GM12878 (cell line): ENCODE measurements at regions not wholly inside any gene's neighbourhood (a gene's known extent, or its start where the extent isn't known, plus 50 kb on each side); places are given as distances from the start of the nearest gene placed in this dataset.

Experiments used
- CTCF ChIP-seq, 3 experiments: IDR thresholded peaks in 2 of 3; conservative IDR thresholded peaks in 1 of 3; 2 replicates each; pipeline ENCODE4 v1.5.1; 2011; ENCODE audit warnings: low read depth in 3 of 3, low read length in 3 of 3, mild to moderate bottlenecking in 3 of 3, control low read depth in 2 of 3, moderate library complexity in 2 of 3, inconsistent platforms in 1 of 3, mixed read lengths in 1 of 3; ENCODE audit not compliant: control insufficient read depth in 2 of 3, insufficient read depth in 1 of 3; ENCODE audit errors: extremely low read depth in 1 of 3
- EZH2 ChIP-seq: IDR thresholded peaks from 2 replicates; pipeline ENCODE4 v1.6.1; 2012; ENCODE audit warnings: low read depth, mild to moderate bottlenecking, control low read depth, inconsistent platforms, low read length, borderline replicate concordance; ENCODE audit not compliant: control insufficient read depth
- POLR2A ChIP-seq: IDR thresholded peaks from 2 replicates; pipeline ENCODE4 v1.6.1; 2011; ENCODE audit warnings: low read depth, mild to moderate bottlenecking, low read length
- POLR2AphosphoS2 ChIP-seq: IDR thresholded peaks from 2 replicates; pipeline ENCODE4 v1.6.1; 2011; ENCODE audit warnings: low read depth, mild to moderate bottlenecking, low read length, improper control_type of control experiment, moderate library complexity
- PRDM15 ChIP-seq: fragments of 450-650 bp; formaldehyde crosslinking; IDR thresholded peaks from 2 replicates; pipeline ENCODE4 v1.4.0; 2020; ENCODE audit warnings: mild to moderate bottlenecking, moderate library complexity
- YY1 ChIP-seq: IDR thresholded peaks from 2 replicates; pipeline ENCODE4 v1.6.1; 2011; ENCODE audit warnings: low read depth, mild to moderate bottlenecking, low read length
- ZNF274 ChIP-seq: IDR thresholded peaks from one replicate; pipeline ENCODE4 v1.8.0; 2011; ENCODE audit not compliant: insufficient read length, insufficient read depth

GRCh38 chr14:29109589-29109988, 343.0 kb downstream of the FOXG1 start:
- TF ChIP-seq POLR2AphosphoS2, result no peak
- TF ChIP-seq CTCF (IDR thresholded peaks at IDR 0.05 in 2 of 3, conservative IDR thresholded peaks at IDR 0.05 in 1 of 3; ENCODE audit: control insufficient read depth in 2 of 3, extremely low read depth in 1 of 3, insufficient read depth in 1 of 3, low read depth in 3 of 3, low read length in 3 of 3), result no peak
- no peak for TF ChIP-seq ZNF274
- no peak for TF ChIP-seq YY1
- TF ChIP-seq POLR2A, result no peak
- no peak for TF ChIP-seq EZH2
- no peak for TF ChIP-seq PRDM15
